ENCODE measurements at regions not wholly inside any gene's neighbourhood (a gene's known extent, or its start where the extent isn't known, plus 50 kb on each side); places are given as distances from the start of the nearest gene placed in this dataset.

DNA sequence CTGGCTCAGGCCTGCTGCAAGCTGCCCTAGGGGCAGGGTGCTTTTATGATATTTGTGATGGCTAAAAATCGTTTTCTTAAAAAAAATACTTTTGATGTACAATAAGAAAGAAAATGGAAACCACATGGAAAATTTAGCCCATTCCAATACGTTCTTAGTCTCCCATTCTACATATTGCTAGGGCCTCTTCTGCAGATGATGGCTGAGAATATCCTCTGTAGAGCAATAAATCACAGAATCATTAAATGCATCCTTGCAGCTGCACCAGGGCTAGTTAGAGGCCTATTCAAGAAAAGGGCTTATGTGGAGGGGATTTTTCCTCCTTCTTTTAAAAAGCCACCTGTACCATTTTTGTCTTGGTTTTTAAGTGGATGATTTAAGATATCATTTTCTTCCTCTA, 97.6 kb upstream of the C1GALT1C1 start:
- no peak overlapping the region for H2BK12ac ChIP-seq (ENCODE audit: insufficient read length, low read depth, low read length)
- WGBS (ENCODE audit: extremely low coverage, insufficient read length, low lambda C conversion rate) = no CpG with 5 or more reads among the region's 2 CpGs
- H3K18ac ChIP-seq (ENCODE audit: insufficient read length, low read depth, low read length) = no peak overlapping the region
- no peak overlapping the region for H2BK15ac ChIP-seq (ENCODE audit: low read depth, low read length)
- H3K4me2 ChIP-seq (ENCODE audit: insufficient read depth, insufficient read length, low read length) = no peak overlapping the region
- peaks cover 18% of the 10 kb centered on the region for H3K9me3 ChIP-seq (ENCODE audit: control insufficient read depth, low read depth, low read length)
- no peak overlapping the region for H3K27ac Mint-ChIP-seq
- no peak overlapping the region for H3K56ac ChIP-seq (ENCODE audit: insufficient read length, low read depth, low read length)
- no peak overlapping the region for H3K4ac ChIP-seq (ENCODE audit: low read depth, low read length)
- H4K8ac ChIP-seq (replicated peaks; ENCODE audit: insufficient read length, low read depth, low read length) = no peak overlapping the region
- H3K14ac ChIP-seq (ENCODE audit: insufficient read depth, low read length) = no peak overlapping the region
- H3K27me3 Mint-ChIP-seq (ENCODE audit: low read depth) = peaks cover 1% of the 10 kb centered on the region; the same call in 1 of the 2 replicates
- peaks cover 59 to 63% of the 10 kb centered on the region in 2 experiments for H3K9me3 Mint-ChIP-seq
- no peak overlapping the region for H2AK5ac ChIP-seq (ENCODE audit: insufficient read length, low read length)
- H3K4me1 ChIP-seq (ENCODE audit: insufficient read depth, low read length) = no peaks in the 10 kb centered on the region
- H2BK5ac ChIP-seq (ENCODE audit: insufficient read length, low read length) = no peak overlapping the region
- no peak overlapping the region for H2BK120ac ChIP-seq (ENCODE audit: low read depth, low read length, poor library complexity, severe bottlenecking)
- no peak overlapping the region for H3T11ph ChIP-seq (ENCODE audit: low read length)
- H3K27ac ChIP-seq (ENCODE audit: insufficient read length, low read depth, low read length) = no peak overlapping the region
- H3K79me1 ChIP-seq (ENCODE audit: insufficient read depth, low read depth, low read length, poor library complexity, severe bottlenecking) = no peaks in the 10 kb centered on the region
- no peak for TF ChIP-seq CTCF (conservative IDR thresholded peaks at IDR 0.05)
- no peaks in the 10 kb centered on the region for H4K20me1 ChIP-seq (ENCODE audit: control insufficient read depth, insufficient read depth, insufficient read length)
- H3K79me2 ChIP-seq (ENCODE audit: insufficient read depth, low read length) = no peaks in the 10 kb centered on the region
- no peaks in the 10 kb centered on the region for H3K4me1 Mint-ChIP-seq
- no peak overlapping the region for H2BK20ac ChIP-seq (ENCODE audit: low read depth, low read length, poor library complexity, severe bottlenecking)
- DNase-seq = no peak
- H4K91ac ChIP-seq (ENCODE audit: insufficient read length, low read depth, low read length) = no peak overlapping the region
- no peak overlapping the region for H4K5ac ChIP-seq (ENCODE audit: insufficient read length, low read depth, low read length)
- no peak overlapping the region for H2AFZ ChIP-seq (ENCODE audit: low read length)
- no peaks in the 10 kb centered on the region for H3K23me2 ChIP-seq (ENCODE audit: insufficient read length, low read depth, low read length, poor library complexity, severe bottlenecking)
- no peak overlapping the region for H3K23ac ChIP-seq (ENCODE audit: insufficient read length, low read depth, low read length)
- no peaks in the 10 kb centered on the region; a peak in 2 of 7 replicates for H3K36me3 Mint-ChIP-seq (ENCODE audit: insufficient read depth in 1 of 3, low read depth in 3 of 3)
- no peak overlapping the region for H3K9ac ChIP-seq (ENCODE audit: extremely low read depth, insufficient read length, low read length)
- no peak overlapping the region for H3K4me3 Mint-ChIP-seq
- no peaks in the 10 kb centered on the region for H3K27me3 ChIP-seq (ENCODE audit: insufficient read depth, low read length)
